Ureter (tissue), 1 donor: ENCODE measurements at regions not wholly inside any gene's neighbourhood (a gene's known extent, or its start where the extent isn't known, plus 50 kb on each side); places are given as distances from the start of the nearest gene placed in this dataset.

Experiments
- DNase-seq: peaks from one replicate; pipeline ENCODE4 v3.0.0-alpha.2; 2020; ENCODE audit warnings: low spot score
- donor health status: DM: yes; HTN: yes; CAD: no.

GRCh38 chr17:79369001-79369400 lies 241.8 kb downstream of the RBFOX3 start:
- no peak for DNase-seq

GRCh38 chr17:79368521-79368920 lies 242.3 kb downstream of the RBFOX3 start:
- no peak for DNase-seq

GRCh38 chr17:79366988-79367571 lies 243.8 kb downstream of the RBFOX3 start:
- DNase-seq = no peak

GRCh38 chr17:79365836-79366770 lies 244.7 kb downstream of the RBFOX3 start:
- DNase-seq = no peak

GRCh38 chr17:79365351-79365750 lies 245.5 kb downstream of the RBFOX3 start:
- no peak for DNase-seq

GRCh38 chr17:79364315-79365094 lies 246.3 kb downstream of the RBFOX3 start:
- no peak for DNase-seq

GRCh38 chr17:79363552-79364275 lies 247.1 kb downstream of the RBFOX3 start:
- DNase-seq = no peak

- no peak for DNase-seq
Measured at GRCh38 chr17:79362772-79363305, 248.0 kb downstream of the RBFOX3 start.

GRCh38 chr17:79361873-79362771 lies 248.7 kb downstream of the RBFOX3 start:
- DNase-seq = no peak

- no peak for DNase-seq
Measured at GRCh38 chr17:79361221-79361734, 249.6 kb downstream of the RBFOX3 start.

GRCh38 chr17:79360196-79360595 lies 250.7 kb downstream of the RBFOX3 start:
- DNase-seq = no peak

- no peak for DNase-seq
Measured at GRCh38 chr17:79356839-79357447, 253.9 kb downstream of the RBFOX3 start.

- DNase-seq = no peak
Measured at GRCh38 chr17:79355165-79355564, 255.7 kb downstream of the RBFOX3 start.

GRCh38 chr17:79354173-79354820 lies 256.6 kb downstream of the RBFOX3 start:
- no peak for DNase-seq

GRCh38 chr17:79353548-79353947 lies 257.3 kb downstream of the RBFOX3 start:
- no peak for DNase-seq

GRCh38 chr17:79353016-79353415 lies 257.8 kb downstream of the RBFOX3 start:
- DNase-seq = no peak

GRCh38 chr17:79350533-79350932 lies 260.3 kb downstream of the RBFOX3 start:
- no peak for DNase-seq

GRCh38 chr17:79349506-79350400 lies 261.1 kb downstream of the RBFOX3 start:
- DNase-seq = no peak
